ENCODE measurements at regions not wholly inside any gene's neighbourhood (a gene's known extent, or its start where the extent isn't known, plus 50 kb on each side); places are given as distances from the start of the nearest gene placed in this dataset.
"Not testable (repeated sequence)": the region's sequence is repeated elsewhere in the genome, so short reads cannot be mapped to it uniquely, and the experiment has no call there.

GRCh38 chr9:30348904-30349303, 2035.5 kb upstream of the ACO1 start:
- H3K9me3 Mint-ChIP-seq, result peaks cover 8% of the 10 kb centered on the region
- H3K4me3 Mint-ChIP-seq, result no peak overlapping the region

GRCh38 chr9:30349526-30350513, 2034.6 kb upstream of the ACO1 start:
- Mint-ChIP-seq H3K4me1 (no peaks in the 10 kb centered on the region), H3K27me3 (no peaks in the 10 kb centered on the region), H3K27ac (no peak overlapping the region), H3K9me3 (peaks cover 3% of the 10 kb centered on the region), H3K4me3 (no peak overlapping the region), H3K36me3 (ENCODE audit: low read depth) (no peaks in the 10 kb centered on the region)
- ATAC-seq (replicated peaks), result no peak

More at GRCh38 chr9:30348904-30349303, 2035.5 kb upstream of the ACO1 start:
- Mint-ChIP-seq H3K27me3 (no peaks in the 10 kb centered on the region), H3K4me1 (no peaks in the 10 kb centered on the region), H3K27ac (no peak overlapping the region), H3K36me3 (ENCODE audit: low read depth) (no peaks in the 10 kb centered on the region)
- ATAC-seq (replicated peaks), result no peak

GRCh38 chr9:30356221-30356620, 2028.2 kb upstream of the ACO1 start:
- Mint-ChIP-seq H3K4me3 (no peak overlapping the region), H3K4me1 (no peaks in the 10 kb centered on the region), H3K36me3 (ENCODE audit: low read depth) (no peaks in the 10 kb centered on the region), H3K27ac (no peak overlapping the region), H3K9me3 (no peaks in the 10 kb centered on the region), H3K27me3 (no peaks in the 10 kb centered on the region)
- no peak for ATAC-seq (replicated peaks)

- Mint-ChIP-seq H3K9me3 (no peaks in the 10 kb centered on the region), H3K27me3 (no peaks in the 10 kb centered on the region), H3K4me1 (no peaks in the 10 kb centered on the region), H3K27ac (no peak overlapping the region), H3K4me3 (no peak overlapping the region), H3K36me3 (ENCODE audit: low read depth) (no peaks in the 10 kb centered on the region)
- ATAC-seq (replicated peaks), result no peak
Measured at GRCh38 chr9:30362373-30362772, 2022.1 kb upstream of the ACO1 start.

- not testable (repeated sequence) for ATAC-seq (replicated peaks); H3K27ac Mint-ChIP-seq; H3K9me3 Mint-ChIP-seq; H3K4me1 Mint-ChIP-seq; H3K36me3 Mint-ChIP-seq (ENCODE audit: low read depth); H3K27me3 Mint-ChIP-seq; H3K4me3 Mint-ChIP-seq
Measured at GRCh38 chr9:30366140-30366539, 2018.3 kb upstream of the ACO1 start.

GRCh38 chr9:30382271-30382670, 2002.2 kb upstream of the ACO1 start:
- ATAC-seq (replicated peaks), result no peak
- Mint-ChIP-seq H3K9me3 (no peaks in the 10 kb centered on the region), H3K4me3 (no peak overlapping the region)

GRCh38 chr9:30410273-30410672, 1974.2 kb upstream of the ACO1 start:
- Mint-ChIP-seq H3K4me1 (no peaks in the 10 kb centered on the region), H3K27ac (no peak overlapping the region), H3K27me3 (no peaks in the 10 kb centered on the region), H3K9me3 (peaks cover 9% of the 10 kb centered on the region), H3K36me3 (ENCODE audit: low read depth) (no peaks in the 10 kb centered on the region), H3K4me3 (no peak overlapping the region)
- ATAC-seq (replicated peaks), result no peak

More at GRCh38 chr9:30382271-30382670, 2002.2 kb upstream of the ACO1 start:
- Mint-ChIP-seq H3K27ac (no peak overlapping the region), H3K36me3 (ENCODE audit: low read depth) (no peaks in the 10 kb centered on the region), H3K4me1 (no peaks in the 10 kb centered on the region), H3K27me3 (no peaks in the 10 kb centered on the region)

GRCh38 chr9:30411571-30411970, 1972.9 kb upstream of the ACO1 start:
- Mint-ChIP-seq H3K4me1 (no peaks in the 10 kb centered on the region), H3K4me3 (no peak overlapping the region), H3K27me3 (no peaks in the 10 kb centered on the region), H3K36me3 (ENCODE audit: low read depth) (no peaks in the 10 kb centered on the region), H3K27ac (no peak overlapping the region), H3K9me3 (peaks cover 14% of the 10 kb centered on the region)
- no peak for ATAC-seq (replicated peaks)

GRCh38 chr9:30459156-30459555, 1925.3 kb upstream of the ACO1 start:
- Mint-ChIP-seq H3K4me1 (no peaks in the 10 kb centered on the region), H3K36me3 (ENCODE audit: low read depth) (no peaks in the 10 kb centered on the region), H3K9me3 (no peaks in the 10 kb centered on the region), H3K27me3 (no peaks in the 10 kb centered on the region), H3K4me3 (no peak overlapping the region), H3K27ac (no peak overlapping the region)
- no peak for ATAC-seq (replicated peaks)

- H3K36me3 Mint-ChIP-seq (ENCODE audit: low read depth), result no peaks in the 10 kb centered on the region
- H3K4me1 Mint-ChIP-seq, result no peaks in the 10 kb centered on the region
- peaks cover 10% of the 10 kb centered on the region for H3K9me3 Mint-ChIP-seq
- ATAC-seq (replicated peaks), result no peak
- no peak overlapping the region for H3K27ac Mint-ChIP-seq
- H3K4me3 Mint-ChIP-seq, result no peak overlapping the region
- no peaks in the 10 kb centered on the region for H3K27me3 Mint-ChIP-seq
Measured at GRCh38 chr9:30476826-30477225, 1907.6 kb upstream of the ACO1 start.

GRCh38 chr9:30478684-30479083, 1905.8 kb upstream of the ACO1 start:
- H3K4me1 Mint-ChIP-seq, result no peaks in the 10 kb centered on the region
- no peaks in the 10 kb centered on the region for H3K36me3 Mint-ChIP-seq (ENCODE audit: low read depth)
- no peaks in the 10 kb centered on the region for H3K27me3 Mint-ChIP-seq
- peaks cover 7% of the 10 kb centered on the region for H3K9me3 Mint-ChIP-seq
- H3K27ac Mint-ChIP-seq, result no peak overlapping the region
- H3K4me3 Mint-ChIP-seq, result no peak overlapping the region
- ATAC-seq (replicated peaks), result no peak

GRCh38 chr9:30482499-30482898, 1901.9 kb upstream of the ACO1 start:
- H3K27me3 Mint-ChIP-seq, result no peaks in the 10 kb centered on the region
- H3K27ac Mint-ChIP-seq, result no peak overlapping the region
- ATAC-seq (replicated peaks), result no peak
- peaks cover 7% of the 10 kb centered on the region for H3K9me3 Mint-ChIP-seq
- H3K4me3 Mint-ChIP-seq, result no peak overlapping the region
- H3K36me3 Mint-ChIP-seq (ENCODE audit: low read depth), result no peaks in the 10 kb centered on the region
- H3K4me1 Mint-ChIP-seq, result no peaks in the 10 kb centered on the region

- H3K4me3 Mint-ChIP-seq, result no peak overlapping the region
- ATAC-seq (replicated peaks), result no peak
- no peaks in the 10 kb centered on the region for H3K4me1 Mint-ChIP-seq
- no peak overlapping the region for H3K27ac Mint-ChIP-seq
- peaks cover 10% of the 10 kb centered on the region for H3K9me3 Mint-ChIP-seq
- H3K27me3 Mint-ChIP-seq, result no peaks in the 10 kb centered on the region
- no peaks in the 10 kb centered on the region for H3K36me3 Mint-ChIP-seq (ENCODE audit: low read depth)
Measured at GRCh38 chr9:30484690-30485089, 1899.8 kb upstream of the ACO1 start.

GRCh38 chr9:30504502-30504905, 1879.9 kb upstream of the ACO1 start:
- no peak for ATAC-seq (replicated peaks)
- Mint-ChIP-seq H3K9me3 (no peaks in the 10 kb centered on the region), H3K4me3 (no peak overlapping the region), H3K27ac (no peak overlapping the region), H3K4me1 (no peaks in the 10 kb centered on the region), H3K36me3 (ENCODE audit: low read depth) (no peaks in the 10 kb centered on the region), H3K27me3 (no peaks in the 10 kb centered on the region)

- H3K27me3 Mint-ChIP-seq, result no peaks in the 10 kb centered on the region
- no peaks in the 10 kb centered on the region for H3K36me3 Mint-ChIP-seq (ENCODE audit: low read depth)
- no peak overlapping the region for H3K27ac Mint-ChIP-seq
- no peak for ATAC-seq (replicated peaks)
- H3K9me3 Mint-ChIP-seq, result no peaks in the 10 kb centered on the region
- no peak overlapping the region for H3K4me3 Mint-ChIP-seq
- no peaks in the 10 kb centered on the region for H3K4me1 Mint-ChIP-seq
Measured at GRCh38 chr9:30505311-30505710, 1879.1 kb upstream of the ACO1 start.

Data from activated T-helper 17 cell treated with anti-CD3 and anti-CD28 coated beads, Interleukin-2, amount 50 U/mL, for 72 hours (primary cell).